GM18505 (cell line): ENCODE measurements at regions not wholly inside any gene's neighbourhood (a gene's known extent, or its start where the extent isn't known, plus 50 kb on each side); places are given as distances from the start of the nearest gene placed in this dataset.
"Not testable (repeated sequence)": the region's sequence is repeated elsewhere in the genome, so short reads cannot be mapped to it uniquely, and the experiment has no call there.

Experiments
- ATAC-seq: cut with Tn5 transposase; IDR thresholded peaks from one replicate; pipeline ENCODE4 v1.9.1; 2021; ENCODE audit not compliant: unreplicated experiment
- POLR2A ChIP-seq: IDR thresholded peaks from 4 replicates; pipeline ENCODE4 v1.6.1; 2011; ENCODE audit warnings: borderline replicate concordance; ENCODE audit not compliant: insufficient read depth, insufficient read length; ENCODE audit errors: extremely low read depth

- no peak for ATAC-seq
- TF ChIP-seq POLR2A, result no peak
Observed at GRCh38 chr6:126199466-126199865, 140.4 kb upstream of the CENPW start.

- no peak for TF ChIP-seq POLR2A
- ATAC-seq, result no peak
Observed at GRCh38 chr6:126202707-126203106, 137.2 kb upstream of the CENPW start.

DNA sequence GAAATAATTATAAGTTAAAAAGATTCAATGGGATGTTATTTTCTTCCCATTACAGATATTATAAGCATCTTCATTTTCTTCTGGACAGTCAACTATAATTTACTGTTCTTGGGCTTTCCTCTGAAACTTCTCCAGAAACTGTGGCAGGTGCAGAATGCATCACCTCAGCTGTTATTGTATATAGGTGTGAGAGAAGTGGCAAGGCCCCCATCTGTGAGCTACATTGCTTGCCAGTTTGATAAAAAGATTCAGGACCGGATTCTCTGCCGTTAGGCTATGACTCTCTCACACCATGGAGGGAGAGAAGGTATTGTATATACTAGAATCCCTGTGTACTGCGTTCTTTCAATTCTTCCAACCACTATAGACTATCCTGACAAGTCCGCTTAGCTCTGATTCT is 135.8 kb upstream of the CENPW start:
- TF ChIP-seq POLR2A, result no peak
- ATAC-seq, result no peak

- no peak for TF ChIP-seq POLR2A
- ATAC-seq, result no peak
Observed at GRCh38 chr6:126204598-126204997, 135.3 kb upstream of the CENPW start.

- no peak for ATAC-seq
- TF ChIP-seq POLR2A, result no peak
Observed at GRCh38 chr6:126206504-126207246, 133.2 kb upstream of the CENPW start.

DNA sequence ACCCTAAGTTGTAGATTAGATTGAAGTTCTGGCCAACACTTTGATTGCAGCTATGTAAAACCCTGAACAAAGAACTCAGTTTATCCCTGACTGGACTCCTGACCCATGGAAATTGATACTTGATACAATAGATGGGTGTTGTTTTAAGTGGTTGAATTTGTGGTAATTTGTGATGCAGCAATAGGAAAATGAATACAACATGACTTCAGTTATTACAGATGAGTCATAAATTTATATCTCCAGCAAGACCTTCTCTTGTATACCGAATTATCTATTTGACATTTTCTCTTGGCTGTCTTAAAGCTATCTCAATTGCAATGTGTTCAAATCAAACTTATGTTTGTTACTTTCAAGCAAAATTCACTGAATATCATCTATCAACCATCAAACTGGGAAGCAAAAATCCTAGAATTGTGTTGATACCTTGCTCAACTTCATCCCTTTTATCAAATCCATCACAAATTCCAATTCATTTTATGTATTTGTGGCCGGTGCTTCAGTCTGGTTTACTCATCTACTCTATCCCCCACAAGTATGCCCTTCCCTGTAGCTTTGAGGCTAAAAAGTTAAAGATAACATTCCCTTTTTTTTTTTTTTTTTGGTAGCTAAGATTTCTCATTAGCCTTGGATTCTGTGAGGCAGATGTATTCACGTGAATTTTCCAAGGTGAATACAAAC is 129.4 kb upstream of the CENPW start:
- no peak for ATAC-seq
- no peak for TF ChIP-seq POLR2A

- no peak for ATAC-seq
Observed at GRCh38 chr6:126217497-126217896, 122.4 kb upstream of the CENPW start.

DNA sequence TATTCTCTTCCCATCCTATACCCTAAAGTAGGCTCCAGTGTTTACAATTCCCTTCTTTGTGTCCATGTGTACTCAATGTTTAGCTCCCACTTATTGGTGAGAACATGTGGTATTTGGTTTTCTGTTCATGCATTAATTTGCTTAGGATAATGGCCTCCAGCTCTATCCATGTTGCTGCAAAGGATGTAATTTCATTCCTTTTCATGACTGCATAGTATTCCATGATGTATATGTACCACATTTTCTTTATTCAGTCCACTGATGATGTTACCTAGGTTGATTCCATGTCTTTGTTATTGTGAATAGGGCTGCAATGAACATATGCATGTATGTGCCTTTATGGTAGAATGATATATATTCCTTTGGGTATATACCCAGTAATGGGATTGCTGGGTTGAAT is 119.0 kb upstream of the CENPW start:
- ATAC-seq, result not testable (repeated sequence)

More at GRCh38 chr6:126217497-126217896, 122.4 kb upstream of the CENPW start:
- no peak for TF ChIP-seq POLR2A

- TF ChIP-seq POLR2A, result no peak
- ATAC-seq, result no peak
Observed at GRCh38 chr6:126227833-126228702, 111.8 kb upstream of the CENPW start.

GRCh38 chr6:126232671-126233070 is 107.2 kb upstream of the CENPW start:
- no peak for ATAC-seq
- no peak for TF ChIP-seq POLR2A

- TF ChIP-seq POLR2A, result no peak
- ATAC-seq, result no peak
Observed at GRCh38 chr6:126233192-126233591, 106.7 kb upstream of the CENPW start.

GRCh38 chr6:126235363-126235762 is 104.6 kb upstream of the CENPW start:
- no peak for ATAC-seq
- TF ChIP-seq POLR2A, result no peak

DNA sequence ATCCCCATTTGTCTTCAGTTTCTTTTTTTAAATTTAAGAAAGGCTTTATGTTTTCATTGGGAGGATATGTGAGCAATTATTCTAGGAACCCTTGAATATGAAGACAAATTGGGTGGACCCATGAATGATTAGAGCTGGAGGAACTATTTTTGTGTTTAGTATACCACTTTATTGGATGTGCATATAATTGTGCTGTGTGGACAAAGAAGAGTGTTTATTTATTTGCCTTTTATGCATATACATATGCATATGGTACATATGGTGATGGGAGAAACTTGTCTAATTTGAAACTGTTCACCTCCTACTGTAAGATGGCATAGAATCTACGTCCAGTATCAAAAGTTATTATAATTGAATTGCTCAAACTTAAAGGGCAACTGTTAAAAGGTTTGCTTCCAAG is 94.8 kb upstream of the CENPW start:
- TF ChIP-seq POLR2A, result no peak
- ATAC-seq, result no peak
